Mesendoderm (in vitro differentiated cells): ENCODE measurements at regions not wholly inside any gene's neighbourhood (a gene's known extent, or its start where the extent isn't known, plus 50 kb on each side); places are given as distances from the start of the nearest gene placed in this dataset.

Experiments
- DNase-seq: peaks from one replicate; pipeline ENCODE4 v3.0.0; 2013
- H2AK5ac ChIP-seq: 2 replicates; pipeline ENCODE4 v1.6.1; 2013; ENCODE audit warnings: low read length, inconsistent platforms
- H2BK120ac ChIP-seq: 2 replicates; pipeline ENCODE4 v1.6.1; 2013; ENCODE audit warnings: low read depth, mild to moderate bottlenecking, low read length, moderate library complexity, mixed read lengths
- H2BK15ac ChIP-seq: replicated peaks from 2 replicates; pipeline ENCODE4 v1.6.1; 2013; ENCODE audit warnings: low read depth, mild to moderate bottlenecking, moderate library complexity
- H2BK5ac ChIP-seq: 2 replicates; pipeline ENCODE4 v1.6.1; 2013; ENCODE audit warnings: low read length, inconsistent platforms
- H3K18ac ChIP-seq: 2 replicates; pipeline ENCODE4 v1.6.1; 2013; ENCODE audit warnings: mild to moderate bottlenecking, low read length, mixed read lengths
- H3K23ac ChIP-seq: one replicate; pipeline ENCODE4 v1.6.1; 2013; ENCODE audit warnings: low read length
- H3K27ac ChIP-seq: 2 replicates; pipeline ENCODE4 v1.5.1; 2013; ENCODE audit warnings: low read depth, mild to moderate bottlenecking, inconsistent platforms, low read length, moderate library complexity
- H3K27me3 ChIP-seq: 2 replicates; pipeline ENCODE4 v1.6.1; 2013; ENCODE audit warnings: low read length, control low read depth, mild to moderate bottlenecking, inconsistent platforms; ENCODE audit not compliant: insufficient read depth, poor library complexity
- H3K36me3 ChIP-seq: 2 replicates; pipeline ENCODE4 v1.6.1; 2013; ENCODE audit warnings: low read length, inconsistent platforms; ENCODE audit not compliant: control insufficient read depth, insufficient read depth
- H3K4ac ChIP-seq: one replicate; pipeline ENCODE4 v1.6.1; 2013; ENCODE audit warnings: low read depth, mild to moderate bottlenecking, low read length, moderate library complexity
- H3K4me1 ChIP-seq: 2 replicates; pipeline ENCODE4 v1.6.1; 2013; ENCODE audit warnings: low read depth, low read length, inconsistent platforms; ENCODE audit not compliant: control insufficient read depth
- H3K4me2 ChIP-seq: 2 replicates; pipeline ENCODE4 v1.6.1; 2013; ENCODE audit warnings: low read length
- H3K4me3 ChIP-seq: 2 replicates; pipeline ENCODE4 v1.5.1; 2013; ENCODE audit warnings: mild to moderate bottlenecking, low read length
- H3K56ac ChIP-seq: one replicate; pipeline ENCODE4 v1.6.1; 2013; ENCODE audit warnings: low read length
- H3K79me1 ChIP-seq: 2 replicates; pipeline ENCODE4 v1.6.1; 2013; ENCODE audit warnings: low read length, inconsistent platforms
- H3K79me2 ChIP-seq: 2 replicates; pipeline ENCODE4 v1.6.1; 2013; ENCODE audit warnings: mild to moderate bottlenecking, low read length; ENCODE audit not compliant: control insufficient read depth, insufficient read depth
- H3K9ac ChIP-seq: 2 replicates; pipeline ENCODE4 v1.6.1; 2013; ENCODE audit warnings: low read length, inconsistent platforms
- H4K5ac ChIP-seq: one replicate; pipeline ENCODE4 v1.6.1; 2013; ENCODE audit warnings: low read length
- H4K8ac ChIP-seq: one replicate; pipeline ENCODE4 v1.6.1; 2013; ENCODE audit warnings: low read depth, mild to moderate bottlenecking, control low read depth, low read length, moderate library complexity
- WGBS: extraction: QIAGEN DNeasy Blood & Tissue Kit; methylation state at CpG from one replicate; pipeline ENCODE4 v1.1.7; 2013; ENCODE audit warnings: low lambda C conversion rate, missing lambda C conversion rate; ENCODE audit not compliant: insufficient coverage; ENCODE audit errors: extremely low coverage; 5-methylcytosine and 5-hydroxymethylcytosine counted together

DNA sequence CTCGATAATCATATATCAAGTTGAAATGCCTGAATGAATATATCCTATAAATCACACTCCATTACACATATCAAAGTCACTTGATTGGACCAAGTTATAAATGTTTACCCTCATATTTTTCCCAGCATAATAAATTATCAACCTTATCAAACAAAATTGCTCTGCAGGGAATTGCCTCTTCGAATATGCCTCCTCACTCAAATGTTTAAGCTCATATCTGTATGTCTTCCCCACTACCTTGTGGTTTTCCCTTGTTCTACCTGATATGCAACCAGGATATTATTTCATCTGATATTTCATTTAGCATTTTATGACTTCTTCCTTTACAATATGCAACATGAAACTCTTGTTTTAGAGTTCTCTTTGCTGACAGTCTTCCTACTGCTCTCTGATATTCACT is 226.4 kb downstream of the RASSF9 start:
- H2AK5ac ChIP-seq = no peak overlapping the region
- DNase-seq = no peak
- no CpG with 5 or more reads among the region's 2 CpGs for WGBS
- no peak overlapping the region for H3K23ac ChIP-seq
- no peak overlapping the region for H3K18ac ChIP-seq
- no peak overlapping the region for H4K5ac ChIP-seq
- H3K27me3 ChIP-seq = no peaks in the 10 kb centered on the region
- no peaks in the 10 kb centered on the region for H3K4me1 ChIP-seq
- no peaks in the 10 kb centered on the region for H3K79me1 ChIP-seq
- H3K79me2 ChIP-seq = no peaks in the 10 kb centered on the region
- no peak overlapping the region for H3K56ac ChIP-seq
- H4K8ac ChIP-seq = no peak overlapping the region
- H3K4me2 ChIP-seq = no peak overlapping the region
- no peak overlapping the region for H2BK15ac ChIP-seq
- no peak overlapping the region for H3K9ac ChIP-seq
- H3K36me3 ChIP-seq = no peaks in the 10 kb centered on the region
- H2BK5ac ChIP-seq = no peak overlapping the region
- H2BK120ac ChIP-seq = no peak overlapping the region
- no peak overlapping the region for H3K27ac ChIP-seq
- no peak overlapping the region for H3K4ac ChIP-seq
- H3K4me3 ChIP-seq = no peak overlapping the region

DNA sequence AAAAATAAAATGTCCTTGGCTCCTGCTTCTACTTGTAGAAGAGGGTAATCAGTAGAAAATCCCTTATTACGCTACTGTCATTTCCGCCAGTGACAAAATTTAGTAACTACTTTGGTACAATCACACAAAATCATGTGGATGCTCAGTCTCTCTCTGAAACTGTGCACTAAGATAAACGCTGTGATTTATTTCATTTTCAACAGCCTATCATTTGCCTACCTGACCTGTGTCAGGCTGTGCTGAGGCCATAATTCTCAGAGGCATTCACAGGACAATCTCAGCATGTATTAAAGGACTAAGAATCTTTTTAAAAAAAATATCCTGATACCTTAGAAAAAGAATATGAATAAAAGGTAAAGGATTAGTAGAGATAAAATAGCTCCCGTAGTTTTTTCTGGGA is 226.0 kb downstream of the RASSF9 start:
- DNase-seq = no peak
- Histone ChIP-seq H2AK5ac (no peak overlapping the region), H3K4me2 (no peak overlapping the region), H3K4me1 (no peaks in the 10 kb centered on the region), H3K27ac (no peak overlapping the region), H3K27me3 (no peaks in the 10 kb centered on the region), H3K79me2 (no peaks in the 10 kb centered on the region), H3K9ac (no peak overlapping the region), H3K23ac (no peak overlapping the region), H3K79me1 (no peaks in the 10 kb centered on the region), H3K4me3 (no peak overlapping the region), H3K18ac (no peak overlapping the region), H4K5ac (no peak overlapping the region), H2BK5ac (no peak overlapping the region), H2BK15ac (no peak overlapping the region), H4K8ac (no peak overlapping the region), H3K4ac (no peak overlapping the region), H3K36me3 (no peaks in the 10 kb centered on the region), H3K56ac (no peak overlapping the region), H2BK120ac (no peak overlapping the region)
- no CpG with 5 or more reads among the region's 4 CpGs for WGBS

DNA sequence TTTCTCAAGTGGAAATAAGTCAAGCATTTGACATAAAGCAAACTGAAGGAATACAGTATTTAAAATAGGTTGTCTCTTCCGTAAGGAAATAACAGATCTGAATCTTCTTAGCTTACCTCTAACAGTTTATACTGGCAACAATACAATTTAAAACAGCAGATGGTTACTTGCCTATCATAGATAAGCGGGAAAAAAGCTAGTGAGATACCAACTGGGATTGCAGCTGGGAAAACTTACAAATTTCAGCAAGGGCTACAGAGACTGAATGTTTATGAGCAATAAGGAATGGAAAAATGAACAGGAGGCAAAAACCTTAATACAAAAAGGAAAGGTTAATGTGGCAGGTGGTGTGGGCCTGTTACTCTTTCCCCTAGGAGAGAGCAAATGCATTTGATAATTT is 220.0 kb downstream of the RASSF9 start:
- no peak overlapping the region for H2BK5ac ChIP-seq
- no CpG with 5 or more reads among the region's 2 CpGs for WGBS

DNA sequence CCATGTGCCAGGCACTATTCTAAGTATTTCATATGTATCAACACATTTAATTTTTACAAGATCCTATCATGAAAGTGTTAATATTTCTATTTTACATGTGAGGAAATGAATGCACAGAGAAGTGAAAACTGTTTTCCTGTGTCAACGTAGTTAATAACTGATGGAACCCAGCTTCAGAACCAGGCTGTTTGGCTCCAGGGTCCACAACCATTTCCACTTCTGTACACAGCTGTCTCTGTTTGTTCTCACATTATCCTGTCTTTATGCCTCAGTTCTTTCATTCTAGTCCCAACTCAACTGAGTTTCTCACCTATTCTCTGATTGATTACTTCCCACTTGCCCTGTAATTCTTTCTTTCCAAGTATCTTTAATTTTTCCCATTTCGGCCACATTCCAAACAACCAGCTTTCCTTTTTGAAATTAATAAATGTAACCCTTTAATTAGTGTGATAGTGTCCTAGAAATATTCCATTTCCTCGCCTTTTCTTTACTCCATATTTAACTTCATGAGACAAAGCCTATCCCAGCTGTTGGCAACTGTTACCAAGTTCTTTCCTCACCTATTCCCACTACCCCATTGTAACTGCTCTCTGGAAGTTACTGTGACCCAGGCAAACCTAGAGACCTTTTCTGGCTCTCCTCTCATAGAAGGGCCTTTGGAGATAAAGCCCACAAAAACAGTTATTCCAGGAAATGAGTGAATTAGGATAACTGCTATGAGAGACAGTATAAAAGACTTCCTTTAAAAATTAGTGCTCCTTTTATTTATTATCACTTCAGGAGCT is 218.7 kb downstream of the RASSF9 start:
- no peak for DNase-seq
- H3K36me3 ChIP-seq = no peaks in the 10 kb centered on the region
- H3K4me2 ChIP-seq = no peak overlapping the region
- no peak overlapping the region for H3K4me3 ChIP-seq
- H3K23ac ChIP-seq = no peak overlapping the region
- H2BK5ac ChIP-seq = no peak overlapping the region
- H4K5ac ChIP-seq = no peak overlapping the region
- H3K4me1 ChIP-seq = no peaks in the 10 kb centered on the region
- H3K4ac ChIP-seq = no peak overlapping the region
- WGBS = no CpG with 5 or more reads among the region's 3 CpGs
- no peaks in the 10 kb centered on the region for H3K27me3 ChIP-seq
- no peaks in the 10 kb centered on the region for H3K79me2 ChIP-seq
- H3K56ac ChIP-seq = no peak overlapping the region
- no peak overlapping the region for H2BK120ac ChIP-seq
- no peak overlapping the region for H3K9ac ChIP-seq
- no peak overlapping the region for H3K27ac ChIP-seq
- no peaks in the 10 kb centered on the region for H3K79me1 ChIP-seq
- no peak overlapping the region for H4K8ac ChIP-seq
- H2AK5ac ChIP-seq = no peak overlapping the region
- no peak overlapping the region for H3K18ac ChIP-seq
- H2BK15ac ChIP-seq = no peak overlapping the region

More for the DNA sequence above, 220.0 kb downstream of the RASSF9 start:
- Histone ChIP-seq H3K4me3 (no peak overlapping the region), H3K9ac (no peak overlapping the region), H3K27ac (no peak overlapping the region), H2BK120ac (no peak overlapping the region), H3K23ac (no peak overlapping the region), H3K4me2 (no peak overlapping the region), H3K36me3 (no peaks in the 10 kb centered on the region), H3K18ac (no peak overlapping the region), H4K5ac (no peak overlapping the region), H3K56ac (no peak overlapping the region), H3K27me3 (no peaks in the 10 kb centered on the region), H3K79me1 (no peaks in the 10 kb centered on the region), H2BK15ac (no peak overlapping the region), H3K4me1 (no peaks in the 10 kb centered on the region), H3K4ac (no peak overlapping the region), H2AK5ac (no peak overlapping the region), H3K79me2 (no peaks in the 10 kb centered on the region), H4K8ac (no peak overlapping the region)
- no peak for DNase-seq

DNA sequence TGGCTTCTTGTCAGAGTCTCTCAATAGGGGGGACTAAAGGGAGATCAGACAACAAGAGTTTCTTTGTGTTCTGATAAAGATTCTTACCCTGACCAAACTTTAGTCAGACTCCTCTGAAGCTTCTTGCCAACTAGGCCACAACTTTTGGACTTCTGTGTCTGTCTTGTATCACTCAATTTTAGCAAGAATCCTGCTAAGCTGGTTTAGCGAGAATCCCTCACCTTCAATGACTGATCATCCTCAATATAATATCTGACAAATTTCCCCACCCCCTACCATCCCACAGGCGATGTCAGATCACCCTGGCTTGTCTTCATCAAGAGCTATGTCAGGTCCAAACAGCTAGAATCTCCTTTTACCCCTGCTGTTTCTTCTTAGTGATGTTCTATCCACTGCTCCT is 215.2 kb downstream of the RASSF9 start:
- Histone ChIP-seq H4K5ac (no peak overlapping the region), H2AK5ac (no peak overlapping the region), H3K27ac (no peak overlapping the region), H2BK15ac (peak overlapping the region; percentile 57), H2BK5ac (no peak overlapping the region), H3K56ac (no peak overlapping the region), H3K4me1 (no peaks in the 10 kb centered on the region), H2BK120ac (no peak overlapping the region), H3K18ac (peak overlapping the region; percentile 28), H4K8ac (no peak overlapping the region), H3K4me2 (no peak overlapping the region), H3K23ac (no peak overlapping the region), H3K9ac (no peak overlapping the region), H3K4ac (no peak overlapping the region), H3K36me3 (no peaks in the 10 kb centered on the region), H3K4me3 (no peak overlapping the region), H3K79me2 (no peaks in the 10 kb centered on the region), H3K79me1 (no peaks in the 10 kb centered on the region), H3K27me3 (no peaks in the 10 kb centered on the region)
- no CpG with 5 or more reads among the region's 2 CpGs for whole genome bisulfite sequencing
- DNase-seq = no peak

DNA sequence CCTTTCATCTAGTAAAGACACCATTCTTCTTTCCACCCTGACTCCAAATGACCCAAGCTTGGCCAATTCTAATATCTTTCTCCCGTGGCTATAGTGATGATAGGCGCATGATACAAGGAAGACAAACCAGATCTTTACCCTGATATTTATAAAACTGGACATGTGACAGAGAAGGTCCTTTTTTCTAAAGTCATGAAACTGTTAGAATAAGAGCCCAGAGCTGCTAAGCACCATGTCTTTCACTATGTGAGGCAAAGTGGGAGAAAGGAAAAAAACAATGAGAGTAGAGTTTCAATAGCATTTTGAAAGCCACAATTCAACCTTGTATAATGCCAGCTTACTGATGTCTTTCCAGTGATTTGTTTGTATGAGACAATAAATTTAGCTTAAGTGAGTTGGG is 212.4 kb downstream of the RASSF9 start:
- Histone ChIP-seq H3K79me2 (no peaks in the 10 kb centered on the region), H3K4me2 (no peak overlapping the region), H4K8ac (no peak overlapping the region), H4K5ac (no peak overlapping the region), H2BK120ac (no peak overlapping the region), H3K4me3 (no peak overlapping the region), H3K27me3 (no peaks in the 10 kb centered on the region), H3K4me1 (no peaks in the 10 kb centered on the region), H3K27ac (no peak overlapping the region), H3K23ac (no peak overlapping the region), H3K4ac (no peak overlapping the region), H2AK5ac (no peak overlapping the region), H3K79me1 (no peaks in the 10 kb centered on the region), H2BK5ac (no peak overlapping the region), H3K36me3 (no peaks in the 10 kb centered on the region), H2BK15ac (no peak overlapping the region), H3K18ac (no peak overlapping the region), H3K56ac (no peak overlapping the region), H3K9ac (no peak overlapping the region)
- WGBS = no CpG with 5 or more reads among the region's 2 CpGs
- no peak for DNase-seq
